ENCODE measurements at regions not wholly inside any gene's neighbourhood (a gene's known extent, or its start where the extent isn't known, plus 50 kb on each side); places are given as distances from the start of the nearest gene placed in this dataset.

DNA sequence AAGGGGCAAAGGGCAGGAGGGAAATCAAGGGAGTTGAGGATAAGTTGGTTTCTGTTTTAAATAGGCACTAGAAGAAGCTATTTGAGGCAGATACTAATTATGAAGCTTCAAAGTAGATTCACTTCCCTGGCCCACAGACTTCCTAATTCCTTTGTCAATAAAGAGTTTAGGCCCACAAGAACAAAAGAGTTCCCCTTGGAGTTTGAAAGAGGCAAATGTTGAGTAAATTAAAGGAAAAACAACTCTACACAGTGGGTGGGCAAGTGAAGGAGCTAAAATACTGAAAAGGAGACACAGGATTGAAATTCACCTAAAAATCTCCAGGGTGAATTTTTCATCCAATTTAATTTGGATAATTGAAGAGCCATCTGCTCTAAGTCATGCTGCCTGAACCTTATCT is 411.7 kb upstream of the RORA start:
- Histone ChIP-seq H3K27ac (no peak overlapping the region), H3K4me3 (no peak overlapping the region), H3K36me3 (ENCODE audit: low read depth) (no peaks in the 10 kb centered on the region), H3K9me3 (ENCODE audit: low read depth) (no peaks in the 10 kb centered on the region), H3K4me1 (ENCODE audit: insufficient read depth) (no peaks in the 10 kb centered on the region), H3K27me3 (replicated peaks; ENCODE audit: insufficient read depth) (peaks cover 10% of the 10 kb centered on the region), H4K20me1 (ENCODE audit: insufficient read depth) (no peaks in the 10 kb centered on the region), H3K4me2 (ENCODE audit: unreplicated experiment) (no peak overlapping the region), H3K9ac (no peak overlapping the region), H2AFZ (no peak overlapping the region), H3K9me2 (ENCODE audit: insufficient read depth) (no peaks in the 10 kb centered on the region), H3K79me2 (ENCODE audit: insufficient read depth) (no peaks in the 10 kb centered on the region), H3F3A (ENCODE audit: insufficient read depth) (no peaks in the 10 kb centered on the region)
- in situ Hi-C loops (cut with MboI) = no loop called here
- no peak for TF ChIP-seq EZH2phosphoT487 (IDR thresholded peaks at IDR 0.05; ENCODE audit: insufficient read depth, low read depth)
- DNase-seq = no peak

DNA sequence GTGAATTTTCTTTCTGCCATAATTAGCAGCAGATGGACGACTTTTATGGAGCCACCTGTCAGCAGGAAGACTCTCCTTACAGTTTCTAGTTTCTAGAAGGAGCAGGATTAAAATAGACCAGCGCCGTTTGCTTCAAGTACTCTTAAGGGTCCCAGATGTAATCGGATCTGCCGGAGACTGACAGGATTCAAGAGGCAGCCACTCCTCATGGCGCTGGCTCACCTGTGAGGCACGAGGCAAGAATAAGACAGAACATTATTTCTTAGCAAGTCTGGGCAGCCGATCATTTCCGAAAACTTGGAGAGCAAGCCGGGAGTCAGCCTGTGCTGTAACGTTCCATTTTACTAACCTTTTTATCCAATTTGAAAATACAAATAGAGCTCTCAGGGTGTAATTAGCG is 410.4 kb upstream of the RORA start:
- no peaks in the 10 kb centered on the region for H3K79me2 ChIP-seq (ENCODE audit: insufficient read depth)
- no peak overlapping the region for H2AFZ ChIP-seq
- no peaks in the 10 kb centered on the region for H3K9me2 ChIP-seq (ENCODE audit: insufficient read depth)
- H3K4me1 ChIP-seq (ENCODE audit: insufficient read depth) = no peaks in the 10 kb centered on the region
- H3K27ac ChIP-seq = no peak overlapping the region
- no peaks in the 10 kb centered on the region for H3K36me3 ChIP-seq (ENCODE audit: low read depth)
- in situ Hi-C loops (cut with MboI) = no loop called here
- H3K27me3 ChIP-seq (replicated peaks; ENCODE audit: insufficient read depth) = peaks cover 4% of the 10 kb centered on the region; the same call in 1 of the 2 replicates
- no peaks in the 10 kb centered on the region for H4K20me1 ChIP-seq (ENCODE audit: insufficient read depth)
- no peak overlapping the region for H3K9ac ChIP-seq
- H3K9me3 ChIP-seq (ENCODE audit: low read depth) = no peaks in the 10 kb centered on the region
- H3K4me2 ChIP-seq (ENCODE audit: unreplicated experiment) = no peak overlapping the region
- DNase-seq = no peak
- H3K4me3 ChIP-seq = no peak overlapping the region
- no peaks in the 10 kb centered on the region for H3F3A ChIP-seq (ENCODE audit: insufficient read depth)
- WGBS, 2 experiments (ENCODE audit: low coverage in 1 of 2, low lambda C conversion rate in 2 of 2, missing lambda C conversion rate in 2 of 2) = 31 to 32% methylated on average over 12 of the region's 12 CpGs
- TF ChIP-seq EZH2 (IDR thresholded peaks at IDR 0.05; ENCODE audit: insufficient read depth, poor library complexity, severe bottlenecking) (no peak), EZH2phosphoT487 (IDR thresholded peaks at IDR 0.05; ENCODE audit: insufficient read depth, low read depth) (no peak)

DNA sequence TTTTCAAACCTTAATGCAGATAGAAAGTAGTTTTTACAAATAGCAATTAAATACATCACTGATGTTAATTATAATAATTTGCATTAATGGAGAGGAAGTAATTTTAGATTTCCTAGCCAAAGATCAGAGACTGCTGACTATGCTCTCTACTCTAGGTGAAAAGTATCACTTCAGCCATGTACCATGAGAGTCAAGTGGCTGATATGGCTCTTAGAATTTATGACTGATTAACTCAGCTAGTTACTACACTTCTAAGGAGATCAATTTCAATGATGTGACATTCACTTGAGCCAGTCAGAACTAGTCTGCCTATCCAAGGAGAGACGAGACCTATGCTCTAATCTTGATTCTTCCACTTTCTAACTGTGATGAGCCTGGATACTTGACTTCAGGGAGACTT is 405.7 kb upstream of the RORA start:
- no peak overlapping the region for H3K9ac ChIP-seq
- H3K9me2 ChIP-seq (ENCODE audit: insufficient read depth) = no peaks in the 10 kb centered on the region
- in situ Hi-C loops (cut with MboI) = no loop called here
- no peaks in the 10 kb centered on the region for H3K9me3 ChIP-seq (ENCODE audit: low read depth)
- H3K27me3 ChIP-seq (replicated peaks; ENCODE audit: insufficient read depth) = 0 out of 2 replicates have a peak, but pooled peaks cover 10% of the 10 kb centered on the region
- no peak overlapping the region for H3K27ac ChIP-seq
- no peaks in the 10 kb centered on the region for H3K4me1 ChIP-seq (ENCODE audit: insufficient read depth)
- H3K79me2 ChIP-seq (ENCODE audit: insufficient read depth) = no peaks in the 10 kb centered on the region
- WGBS, 2 experiments (ENCODE audit: low coverage in 1 of 2, low lambda C conversion rate in 2 of 2, missing lambda C conversion rate in 2 of 2) = 31 to 57% methylated on average over 1 of the region's 1 CpG
- H4K20me1 ChIP-seq (ENCODE audit: insufficient read depth) = no peaks in the 10 kb centered on the region
- H3K4me2 ChIP-seq (ENCODE audit: unreplicated experiment) = no peak overlapping the region
- no peaks in the 10 kb centered on the region for H3K36me3 ChIP-seq (ENCODE audit: low read depth)
- H3K4me3 ChIP-seq = no peak overlapping the region
- no peak for DNase-seq
- TF ChIP-seq EZH2 (IDR thresholded peaks at IDR 0.05; ENCODE audit: insufficient read depth, poor library complexity, severe bottlenecking) (no peak), EZH2phosphoT487 (IDR thresholded peaks at IDR 0.05; ENCODE audit: insufficient read depth, low read depth) (no peak)
- no peaks in the 10 kb centered on the region for H3F3A ChIP-seq (ENCODE audit: insufficient read depth)
- no peak overlapping the region for H2AFZ ChIP-seq

DNA sequence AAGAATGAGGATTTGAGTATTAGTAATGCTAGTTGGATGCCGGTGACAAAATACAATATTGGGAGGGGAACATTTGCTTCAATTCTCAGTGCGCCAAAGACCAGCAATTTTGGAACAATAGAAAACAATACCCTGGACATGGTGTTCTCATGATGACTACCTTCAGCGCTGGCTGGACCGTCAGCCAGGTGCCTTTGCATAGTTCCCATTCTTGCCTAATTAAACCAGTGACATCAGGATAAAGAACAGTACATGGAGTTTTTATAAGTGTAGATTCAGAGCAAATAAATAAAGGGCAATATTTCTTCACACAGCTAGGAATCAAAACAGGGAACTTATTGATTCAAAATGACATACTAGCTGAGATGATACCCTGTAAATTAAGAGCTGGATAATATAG is 404.8 kb upstream of the RORA start:
- no peak overlapping the region for H3K9ac ChIP-seq
- in situ Hi-C loops (cut with MboI) = no loop called here

GRCh38 chr15:61629269-61629668 is 400.2 kb upstream of the RORA start:
- Histone ChIP-seq H3K9me2 (ENCODE audit: insufficient read depth) (no peaks in the 10 kb centered on the region), H3F3A (ENCODE audit: insufficient read depth) (no peaks in the 10 kb centered on the region), H3K27ac (no peak overlapping the region), H3K9ac (no peak overlapping the region), H3K4me1 (ENCODE audit: insufficient read depth) (no peaks in the 10 kb centered on the region), H3K79me2 (ENCODE audit: insufficient read depth) (no peaks in the 10 kb centered on the region), H3K4me2 (ENCODE audit: unreplicated experiment) (no peak overlapping the region), H2AFZ (no peak overlapping the region), H4K20me1 (ENCODE audit: insufficient read depth) (no peaks in the 10 kb centered on the region), H3K36me3 (ENCODE audit: low read depth) (no peaks in the 10 kb centered on the region), H3K9me3 (ENCODE audit: low read depth) (no peaks in the 10 kb centered on the region), H3K27me3 (replicated peaks; ENCODE audit: insufficient read depth) (0 out of 2 replicates have a peak, but pooled peaks cover 10% of the 10 kb centered on the region), H3K4me3 (no peak overlapping the region)
- DNase-seq = no peak
- in situ Hi-C loops (cut with MboI) = no loop called here
- WGBS, 2 experiments (ENCODE audit: low coverage in 1 of 2, low lambda C conversion rate in 2 of 2, missing lambda C conversion rate in 2 of 2) = 8 to 10% methylated on average over 3 of the region's 3 CpGs
- TF ChIP-seq EZH2 (IDR thresholded peaks at IDR 0.05; ENCODE audit: insufficient read depth, poor library complexity, severe bottlenecking) (no peak), EZH2phosphoT487 (IDR thresholded peaks at IDR 0.05; ENCODE audit: insufficient read depth, low read depth) (no peak)

More for the DNA sequence above, 404.8 kb upstream of the RORA start:
- no peak overlapping the region for H2AFZ ChIP-seq
- no peak for DNase-seq
- 46 to 47% methylated on average over 4 of the region's 4 CpGs for WGBS, 2 experiments (ENCODE audit: low coverage in 1 of 2, low lambda C conversion rate in 2 of 2, missing lambda C conversion rate in 2 of 2)
- no peaks in the 10 kb centered on the region for H3K79me2 ChIP-seq (ENCODE audit: insufficient read depth)
- no peaks in the 10 kb centered on the region for H3K36me3 ChIP-seq (ENCODE audit: low read depth)
- H3K9me2 ChIP-seq (ENCODE audit: insufficient read depth) = no peaks in the 10 kb centered on the region
- H3K27ac ChIP-seq = no peak overlapping the region
- no peaks in the 10 kb centered on the region for H4K20me1 ChIP-seq (ENCODE audit: insufficient read depth)
- no peak overlapping the region for H3K4me3 ChIP-seq
- H3F3A ChIP-seq (ENCODE audit: insufficient read depth) = no peaks in the 10 kb centered on the region
- no peaks in the 10 kb centered on the region for H3K4me1 ChIP-seq (ENCODE audit: insufficient read depth)
- H3K4me2 ChIP-seq (ENCODE audit: unreplicated experiment) = no peak overlapping the region
- TF ChIP-seq EZH2 (IDR thresholded peaks at IDR 0.05; ENCODE audit: insufficient read depth, poor library complexity, severe bottlenecking) = no peak
- TF ChIP-seq EZH2phosphoT487 (IDR thresholded peaks at IDR 0.05; ENCODE audit: insufficient read depth, low read depth) = no peak
- H3K9me3 ChIP-seq (ENCODE audit: low read depth) = no peaks in the 10 kb centered on the region
- H3K27me3 ChIP-seq (replicated peaks; ENCODE audit: insufficient read depth) = 0 out of 2 replicates have a peak, but pooled peaks cover 10% of the 10 kb centered on the region
